Liver (tissue), 7 donors: ENCODE measurements at regions not wholly inside any gene's neighbourhood (a gene's known extent, or its start where the extent isn't known, plus 50 kb on each side); places are given as distances from the start of the nearest gene placed in this dataset.

Experiments used
- DNase-seq: peaks from one replicate; pipeline ENCODE4 v3.0.0-alpha.2; 2017; ENCODE audit warnings: low spot score
- H3K27ac ChIP-seq, 2 donors: one replicate each; pipeline ENCODE4 v1.7.0; 2013; ENCODE audit warnings: inconsistent platforms in 2 of 2, low read length in 2 of 2, control low read depth in 1 of 2, low read depth in 1 of 2, mild to moderate bottlenecking in 1 of 2
- H3K27me3 ChIP-seq, 4 donors: one replicate each; pipeline versions ENCODE4 v1.6.1 to v1.7.0; 2013; ENCODE audit warnings: low read length in 3 of 4, inconsistent platforms in 1 of 4, mild to moderate bottlenecking in 1 of 4, moderate library complexity in 1 of 4; ENCODE audit not compliant: control insufficient read depth in 4 of 4, insufficient read depth in 4 of 4
- H3K36me3 ChIP-seq, 4 donors: one replicate each; pipeline versions ENCODE4 v1.6.1 to v1.7.0; 2013; ENCODE audit warnings: low read length in 3 of 4, mild to moderate bottlenecking in 3 of 4, low read depth in 1 of 4, moderate library complexity in 1 of 4; ENCODE audit not compliant: control insufficient read depth in 4 of 4, insufficient read depth in 3 of 4
- H3K4me1 ChIP-seq, 4 donors: one replicate each; pipeline versions ENCODE4 v1.6.1 to v1.7.0; 2013; ENCODE audit warnings: low read length in 3 of 4, mild to moderate bottlenecking in 3 of 4, moderate library complexity in 1 of 4; ENCODE audit not compliant: control insufficient read depth in 4 of 4, insufficient read depth in 4 of 4
- H3K4me3 ChIP-seq, 3 donors: one replicate each; pipeline versions ENCODE4 v1.6.1 to v1.7.0; 2013; ENCODE audit warnings: low read length in 3 of 3, control low read depth in 1 of 3, low read depth in 1 of 3, mild to moderate bottlenecking in 1 of 3
- H3K9ac ChIP-seq, 2 donors: one replicate each; pipeline ENCODE4 v1.7.0; 2013; ENCODE audit warnings: low read length in 2 of 2, mild to moderate bottlenecking in 2 of 2, moderate library complexity in 2 of 2, control low read depth in 1 of 2, low read depth in 1 of 2
- H3K9me3 ChIP-seq, 4 donors: one replicate each; pipeline versions ENCODE4 v1.6.1 to v1.7.0; 2013; ENCODE audit warnings: low read length in 3 of 4; ENCODE audit not compliant: control insufficient read depth in 4 of 4
- ATF3 ChIP-seq: IDR thresholded peaks from 2 replicates; pipeline ENCODE4 v1.6.1; 2016; ENCODE audit warnings: antibody characterized with exemption
- EGR1 ChIP-seq, 2 donors: IDR thresholded peaks; 2 replicates each; pipeline ENCODE4 v1.6.1; 2016 to 2018; ENCODE audit warnings: antibody characterized with exemption in 2 of 2, low read depth in 2 of 2
- FOXA1 ChIP-seq: IDR thresholded peaks from 2 replicates; pipeline ENCODE4 v1.6.1; 2016; ENCODE audit warnings: antibody characterized with exemption
- FOXA2 ChIP-seq: IDR thresholded peaks from 2 replicates; pipeline ENCODE4 v1.6.1; 2016; ENCODE audit warnings: antibody characterized with exemption
- GABPA ChIP-seq, 2 donors: IDR thresholded peaks in 1 of 2; conservative IDR thresholded peaks in 1 of 2; 2 replicates each; pipeline ENCODE4 v1.6.1; 2016; ENCODE audit warnings: antibody characterized with exemption in 2 of 2, mild to moderate bottlenecking in 1 of 2, moderate library complexity in 1 of 2
- HNF4A ChIP-seq, 2 donors: conservative IDR thresholded peaks; 2 replicates each; pipeline ENCODE4 v1.6.1; 2016; ENCODE audit warnings: antibody characterized with exemption in 2 of 2, mild to moderate bottlenecking in 2 of 2
- HNF4G ChIP-seq: IDR thresholded peaks from 2 replicates; pipeline ENCODE4 v1.6.1; 2016; ENCODE audit warnings: antibody characterized with exemption
- JUND ChIP-seq, 2 donors: IDR thresholded peaks; 2 replicates each; pipeline ENCODE4 v1.6.1; 2016; ENCODE audit warnings: antibody characterized with exemption in 2 of 2
- MAX ChIP-seq: IDR thresholded peaks from 2 replicates; pipeline ENCODE4 v1.6.1; 2016; ENCODE audit warnings: antibody characterized with exemption
- NR2F2 ChIP-seq: IDR thresholded peaks from 2 replicates; pipeline ENCODE4 v1.6.1; 2016; ENCODE audit warnings: antibody characterized with exemption
- RAD21 ChIP-seq, 2 donors: IDR thresholded peaks; 2 replicates each; pipeline ENCODE4 v1.6.1; 2016; ENCODE audit warnings: antibody characterized with exemption in 2 of 2, mild to moderate bottlenecking in 2 of 2
- RXRA ChIP-seq, 2 donors: IDR thresholded peaks; 2 replicates each; pipeline ENCODE4 v1.6.1; 2017 to 2018; ENCODE audit warnings: antibody characterized with exemption in 2 of 2, mild to moderate bottlenecking in 1 of 2
- SP1 ChIP-seq: IDR thresholded peaks from 2 replicates; pipeline ENCODE4 v1.6.1; 2018; ENCODE audit warnings: antibody characterized with exemption, mild to moderate bottlenecking
- TAF1 ChIP-seq: conservative IDR thresholded peaks from 2 replicates; pipeline ENCODE4 v1.6.1; 2016; ENCODE audit warnings: antibody characterized with exemption, mild to moderate bottlenecking
- YY1 ChIP-seq: IDR thresholded peaks from 2 replicates; pipeline ENCODE4 v1.6.1; 2016; ENCODE audit warnings: antibody characterized with exemption, mild to moderate bottlenecking
- TF ChIP-seq, protein P1 (sequence below): IDR thresholded peaks from 2 replicates; pipeline ENCODE4 v1.6.1; 2016; ENCODE audit warnings: antibody characterized with exemption
- TF ChIP-seq, protein P2 (sequence below): IDR thresholded peaks from 2 replicates; pipeline ENCODE4 v1.6.1; 2016; ENCODE audit warnings: antibody characterized with exemption, mild to moderate bottlenecking
- TF ChIP-seq, protein P3 (sequence below): fragments of 150-350 bp; IDR thresholded peaks from 2 replicates; pipeline ENCODE4 v1.5.1; 2017; ENCODE audit warnings: improper control_type of control experiment, low read depth, low read length; ENCODE audit not compliant: missing input control
- donor health status: healthy.
- donor health status: healthy.
- donor health status: healthy.
- donor health status: healthy.

GRCh38 chr2:192412394-192412793 lies 217.7 kb upstream of the TMEFF2 start:
- H3K27ac ChIP-seq: no peak overlapping the region
- no peak overlapping the region for H3K4me3 ChIP-seq
- peaks cover 0 to 6% (median 3%) of the 10 kb centered on the region in 4 donors for H3K9me3 ChIP-seq
- H3K36me3 ChIP-seq: no peaks in the 10 kb centered on the region
- TF ChIP-seq GABPA (IDR thresholded peaks at IDR 0.05 in 1 of 2, conservative IDR thresholded peaks at IDR 0.05 in 1 of 2): no peak
- TF ChIP-seq, protein P1, sequence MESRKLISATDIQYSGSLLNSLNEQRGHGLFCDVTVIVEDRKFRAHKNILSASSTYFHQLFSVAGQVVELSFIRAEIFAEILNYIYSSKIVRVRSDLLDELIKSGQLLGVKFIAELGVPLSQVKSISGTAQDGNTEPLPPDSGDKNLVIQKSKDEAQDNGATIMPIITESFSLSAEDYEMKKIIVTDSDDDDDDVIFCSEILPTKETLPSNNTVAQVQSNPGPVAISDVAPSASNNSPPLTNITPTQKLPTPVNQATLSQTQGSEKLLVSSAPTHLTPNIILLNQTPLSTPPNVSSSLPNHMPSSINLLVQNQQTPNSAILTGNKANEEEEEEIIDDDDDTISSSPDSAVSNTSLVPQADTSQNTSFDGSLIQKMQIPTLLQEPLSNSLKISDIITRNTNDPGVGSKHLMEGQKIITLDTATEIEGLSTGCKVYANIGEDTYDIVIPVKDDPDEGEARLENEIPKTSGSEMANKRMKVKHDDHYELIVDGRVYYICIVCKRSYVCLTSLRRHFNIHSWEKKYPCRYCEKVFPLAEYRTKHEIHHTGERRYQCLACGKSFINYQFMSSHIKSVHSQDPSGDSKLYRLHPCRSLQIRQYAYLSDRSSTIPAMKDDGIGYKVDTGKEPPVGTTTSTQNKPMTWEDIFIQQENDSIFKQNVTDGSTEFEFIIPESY: no peak
- TF ChIP-seq, protein P2, sequence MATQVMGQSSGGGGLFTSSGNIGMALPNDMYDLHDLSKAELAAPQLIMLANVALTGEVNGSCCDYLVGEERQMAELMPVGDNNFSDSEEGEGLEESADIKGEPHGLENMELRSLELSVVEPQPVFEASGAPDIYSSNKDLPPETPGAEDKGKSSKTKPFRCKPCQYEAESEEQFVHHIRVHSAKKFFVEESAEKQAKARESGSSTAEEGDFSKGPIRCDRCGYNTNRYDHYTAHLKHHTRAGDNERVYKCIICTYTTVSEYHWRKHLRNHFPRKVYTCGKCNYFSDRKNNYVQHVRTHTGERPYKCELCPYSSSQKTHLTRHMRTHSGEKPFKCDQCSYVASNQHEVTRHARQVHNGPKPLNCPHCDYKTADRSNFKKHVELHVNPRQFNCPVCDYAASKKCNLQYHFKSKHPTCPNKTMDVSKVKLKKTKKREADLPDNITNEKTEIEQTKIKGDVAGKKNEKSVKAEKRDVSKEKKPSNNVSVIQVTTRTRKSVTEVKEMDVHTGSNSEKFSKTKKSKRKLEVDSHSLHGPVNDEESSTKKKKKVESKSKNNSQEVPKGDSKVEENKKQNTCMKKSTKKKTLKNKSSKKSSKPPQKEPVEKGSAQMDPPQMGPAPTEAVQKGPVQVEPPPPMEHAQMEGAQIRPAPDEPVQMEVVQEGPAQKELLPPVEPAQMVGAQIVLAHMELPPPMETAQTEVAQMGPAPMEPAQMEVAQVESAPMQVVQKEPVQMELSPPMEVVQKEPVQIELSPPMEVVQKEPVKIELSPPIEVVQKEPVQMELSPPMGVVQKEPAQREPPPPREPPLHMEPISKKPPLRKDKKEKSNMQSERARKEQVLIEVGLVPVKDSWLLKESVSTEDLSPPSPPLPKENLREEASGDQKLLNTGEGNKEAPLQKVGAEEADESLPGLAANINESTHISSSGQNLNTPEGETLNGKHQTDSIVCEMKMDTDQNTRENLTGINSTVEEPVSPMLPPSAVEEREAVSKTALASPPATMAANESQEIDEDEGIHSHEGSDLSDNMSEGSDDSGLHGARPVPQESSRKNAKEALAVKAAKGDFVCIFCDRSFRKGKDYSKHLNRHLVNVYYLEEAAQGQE: no peak
- TF ChIP-seq ATF3: no peak
- TF ChIP-seq NR2F2: no peak
- no peak for TF ChIP-seq RAD21 (IDR thresholded peaks at IDR 0.05)
- TF ChIP-seq, protein P3, sequence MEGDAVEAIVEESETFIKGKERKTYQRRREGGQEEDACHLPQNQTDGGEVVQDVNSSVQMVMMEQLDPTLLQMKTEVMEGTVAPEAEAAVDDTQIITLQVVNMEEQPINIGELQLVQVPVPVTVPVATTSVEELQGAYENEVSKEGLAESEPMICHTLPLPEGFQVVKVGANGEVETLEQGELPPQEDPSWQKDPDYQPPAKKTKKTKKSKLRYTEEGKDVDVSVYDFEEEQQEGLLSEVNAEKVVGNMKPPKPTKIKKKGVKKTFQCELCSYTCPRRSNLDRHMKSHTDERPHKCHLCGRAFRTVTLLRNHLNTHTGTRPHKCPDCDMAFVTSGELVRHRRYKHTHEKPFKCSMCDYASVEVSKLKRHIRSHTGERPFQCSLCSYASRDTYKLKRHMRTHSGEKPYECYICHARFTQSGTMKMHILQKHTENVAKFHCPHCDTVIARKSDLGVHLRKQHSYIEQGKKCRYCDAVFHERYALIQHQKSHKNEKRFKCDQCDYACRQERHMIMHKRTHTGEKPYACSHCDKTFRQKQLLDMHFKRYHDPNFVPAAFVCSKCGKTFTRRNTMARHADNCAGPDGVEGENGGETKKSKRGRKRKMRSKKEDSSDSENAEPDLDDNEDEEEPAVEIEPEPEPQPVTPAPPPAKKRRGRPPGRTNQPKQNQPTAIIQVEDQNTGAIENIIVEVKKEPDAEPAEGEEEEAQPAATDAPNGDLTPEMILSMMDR: no peak
- TF ChIP-seq SP1: no peak
- no peak for TF ChIP-seq RXRA (IDR thresholded peaks at IDR 0.05)
- no peak for TF ChIP-seq EGR1 (IDR thresholded peaks at IDR 0.05; ENCODE audit: low read depth in 2 of 2)
- TF ChIP-seq TAF1: no peak
- no peak for TF ChIP-seq HNF4A (conservative IDR thresholded peaks at IDR 0.05)
- TF ChIP-seq HNF4G: no peak
- TF ChIP-seq FOXA2: no peak
- no peak for TF ChIP-seq MAX
- no peak for TF ChIP-seq FOXA1
- TF ChIP-seq JUND (IDR thresholded peaks at IDR 0.05): no peak
- TF ChIP-seq YY1: no peak
- no peak overlapping the region for H3K9ac ChIP-seq
- no peaks in the 10 kb centered on the region for H3K27me3 ChIP-seq
- DNase-seq: no peak
- H3K4me1 ChIP-seq: no peaks in the 10 kb centered on the region
